H9 (cell line): ENCODE measurements at regions not wholly inside any gene's neighbourhood (a gene's known extent, or its start where the extent isn't known, plus 50 kb on each side); places are given as distances from the start of the nearest gene placed in this dataset.

ENCODE experiments used
- DNase-seq: peaks from one replicate; pipeline ENCODE4 v3.0.0-alpha.2; 2017
- H2AFZ ChIP-seq: one replicate; pipeline ENCODE4 v1.6.1; 2013; ENCODE audit warnings: mild to moderate bottlenecking, low read length, control low read depth, moderate library complexity
- H2AK5ac ChIP-seq: 2 replicates; pipeline ENCODE4 v1.6.1; 2013; ENCODE audit warnings: low read length, control low read depth, mixed read lengths; ENCODE audit not compliant: insufficient read length
- H2BK120ac ChIP-seq: one replicate; pipeline ENCODE4 v1.6.1; 2013; ENCODE audit warnings: low read depth, mild to moderate bottlenecking, low read length, control low read depth, inconsistent platforms; ENCODE audit not compliant: poor library complexity, severe bottlenecking
- H2BK12ac ChIP-seq: 2 replicates; pipeline ENCODE4 v1.6.1; 2013; ENCODE audit warnings: low read length, control low read depth, mixed read lengths, low read depth; ENCODE audit not compliant: insufficient read length
- H2BK15ac ChIP-seq: 2 replicates; pipeline ENCODE4 v1.6.1; 2013; ENCODE audit warnings: low read depth, low read length, control low read depth
- H2BK20ac ChIP-seq: one replicate; pipeline ENCODE4 v1.6.1; 2013; ENCODE audit warnings: low read depth, mild to moderate bottlenecking, low read length, control low read depth, inconsistent platforms; ENCODE audit not compliant: poor library complexity, severe bottlenecking
- H2BK5ac ChIP-seq: 2 replicates; pipeline ENCODE4 v1.6.1; 2013; ENCODE audit warnings: low read length, control low read depth, mixed read lengths; ENCODE audit not compliant: insufficient read length
- H3K14ac ChIP-seq: 2 replicates; pipeline ENCODE4 v1.6.1; 2013; ENCODE audit warnings: low read length, control low read depth; ENCODE audit not compliant: insufficient read depth
- H3K18ac ChIP-seq: 2 replicates; pipeline ENCODE4 v1.6.1; 2013; ENCODE audit warnings: low read depth, mild to moderate bottlenecking, mixed read lengths, low read length, control low read depth; ENCODE audit not compliant: insufficient read length
- H3K23ac ChIP-seq: 2 replicates; pipeline ENCODE4 v1.6.1; 2013; ENCODE audit warnings: low read length, control low read depth, mixed read lengths, low read depth; ENCODE audit not compliant: insufficient read length
- H3K23me2 ChIP-seq: 2 replicates; pipeline ENCODE4 v1.6.1; 2013; ENCODE audit warnings: low read depth, mild to moderate bottlenecking, mixed read lengths, low read length, control low read depth; ENCODE audit not compliant: insufficient read length, poor library complexity, severe bottlenecking
- H3K27ac ChIP-seq: 2 replicates; pipeline ENCODE4 v1.5.1; 2013; ENCODE audit warnings: low read length, control low read depth, mixed read lengths, low read depth; ENCODE audit not compliant: insufficient read length
- H3K27me3 ChIP-seq: 2 replicates; pipeline ENCODE4 v1.6.1; 2013; ENCODE audit warnings: low read length, control low read depth, inconsistent platforms; ENCODE audit not compliant: insufficient read depth
- H3K4ac ChIP-seq: 2 replicates; pipeline ENCODE4 v1.6.1; 2013; ENCODE audit warnings: low read depth, mild to moderate bottlenecking, control low read depth, inconsistent platforms, low read length, moderate library complexity
- H3K4me1 ChIP-seq: 2 replicates; pipeline ENCODE4 v1.6.1; 2013; ENCODE audit warnings: low read length, control low read depth, inconsistent platforms; ENCODE audit not compliant: insufficient read depth
- H3K4me2 ChIP-seq: 2 replicates; pipeline ENCODE4 v1.6.1; 2013; ENCODE audit warnings: low read length, control low read depth, mixed read lengths; ENCODE audit not compliant: insufficient read length, insufficient read depth
- H3K56ac ChIP-seq: 2 replicates; pipeline ENCODE4 v1.6.1; 2013; ENCODE audit warnings: low read depth, mild to moderate bottlenecking, mixed read lengths, low read length, control low read depth; ENCODE audit not compliant: insufficient read length
- H3K79me1 ChIP-seq: 2 replicates; pipeline ENCODE4 v1.6.1; 2013; ENCODE audit warnings: low read depth, mild to moderate bottlenecking, moderate library complexity, low read length, control low read depth, inconsistent platforms; ENCODE audit not compliant: insufficient read depth, poor library complexity, severe bottlenecking
- H3K79me2 ChIP-seq: 2 replicates; pipeline ENCODE4 v1.6.1; 2013; ENCODE audit warnings: low read length, control low read depth, inconsistent platforms; ENCODE audit not compliant: insufficient read depth
- H3K9ac ChIP-seq: 2 replicates; pipeline ENCODE4 v1.6.1; 2013; ENCODE audit warnings: low read length, control low read depth, mixed read lengths; ENCODE audit not compliant: insufficient read length; ENCODE audit errors: extremely low read depth
- H3K9me3 ChIP-seq: one replicate; pipeline ENCODE4 v1.6.1; 2013; ENCODE audit warnings: low read depth, low read length, inconsistent platforms; ENCODE audit not compliant: control insufficient read depth
- H3T11ph ChIP-seq: one replicate; pipeline ENCODE4 v1.6.1; 2013; ENCODE audit warnings: mild to moderate bottlenecking, low read length, control low read depth, inconsistent platforms
- H4K20me1 ChIP-seq: one replicate; pipeline ENCODE4 v1.6.1; 2013; ENCODE audit not compliant: control insufficient read depth, insufficient read length, insufficient read depth
- H4K5ac ChIP-seq: 2 replicates; pipeline ENCODE4 v1.6.1; 2013; ENCODE audit warnings: low read depth, mild to moderate bottlenecking, mixed read lengths, low read length, control low read depth; ENCODE audit not compliant: insufficient read length
- H4K8ac ChIP-seq: replicated peaks from 2 replicates; pipeline ENCODE4 v1.6.1; 2013; ENCODE audit warnings: low read length, control low read depth, mixed read lengths, low read depth; ENCODE audit not compliant: insufficient read length
- H4K91ac ChIP-seq: 2 replicates; pipeline ENCODE4 v1.6.1; 2013; ENCODE audit warnings: low read depth, mild to moderate bottlenecking, moderate library complexity, mixed read lengths, low read length, control low read depth; ENCODE audit not compliant: insufficient read length
- H3K27ac Mint-ChIP-seq, 3 experiments: 2 replicates in 2 of 3; 3 replicates in 1 of 3; pipeline ENCODE4 v1.8.0; 2020 to 2021; ENCODE audit warnings: mixed read lengths in 3 of 3, mild to moderate bottlenecking in 1 of 3, moderate library complexity in 1 of 3
- H3K27me3 Mint-ChIP-seq: 2 replicates; pipeline ENCODE4 v1.8.0; 2021; ENCODE audit warnings: low read depth, mild to moderate bottlenecking, moderate library complexity, mixed read lengths
- H3K36me3 Mint-ChIP-seq, 3 experiments: 2 replicates in 2 of 3; 3 replicates in 1 of 3; pipeline ENCODE4 v1.8.0; 2020 to 2021; ENCODE audit warnings: low read depth in 3 of 3, mixed read lengths in 3 of 3; ENCODE audit not compliant: insufficient read depth in 1 of 3
- H3K4me1 Mint-ChIP-seq, 2 experiments: 2 replicates each; pipeline ENCODE4 v1.8.0; 2020; ENCODE audit warnings: mixed read lengths in 2 of 2
- H3K4me3 Mint-ChIP-seq, 2 experiments: 2 replicates in 1 of 2; 3 replicates in 1 of 2; pipeline ENCODE4 v1.8.0; 2020 to 2021; ENCODE audit warnings: mild to moderate bottlenecking in 2 of 2, mixed read lengths in 2 of 2, moderate library complexity in 1 of 2
- H3K9me3 Mint-ChIP-seq, 2 experiments: 2 replicates in 1 of 2; 3 replicates in 1 of 2; pipeline ENCODE4 v1.8.0; 2020; ENCODE audit warnings: mild to moderate bottlenecking in 2 of 2, mixed read lengths in 2 of 2, moderate library complexity in 1 of 2
- WGBS: extraction: QIAGEN DNeasy Blood & Tissue Kit; methylation state at CpG from one replicate; pipeline ENCODE4 v1.1.7; 2013; ENCODE audit warnings: missing lambda C conversion rate, low lambda C conversion rate, mixed read lengths; ENCODE audit not compliant: insufficient read length; ENCODE audit errors: extremely low coverage; 5-methylcytosine and 5-hydroxymethylcytosine counted together
- TF ChIP-seq, protein P1 (sequence below): fragments of 200-600 bp; sonication (generic); conservative IDR thresholded peaks from 3 replicates; pipeline ENCODE4 v1.8.0; 2021; ENCODE audit warnings: antibody characterized with exemption, mild to moderate bottlenecking

DNA sequence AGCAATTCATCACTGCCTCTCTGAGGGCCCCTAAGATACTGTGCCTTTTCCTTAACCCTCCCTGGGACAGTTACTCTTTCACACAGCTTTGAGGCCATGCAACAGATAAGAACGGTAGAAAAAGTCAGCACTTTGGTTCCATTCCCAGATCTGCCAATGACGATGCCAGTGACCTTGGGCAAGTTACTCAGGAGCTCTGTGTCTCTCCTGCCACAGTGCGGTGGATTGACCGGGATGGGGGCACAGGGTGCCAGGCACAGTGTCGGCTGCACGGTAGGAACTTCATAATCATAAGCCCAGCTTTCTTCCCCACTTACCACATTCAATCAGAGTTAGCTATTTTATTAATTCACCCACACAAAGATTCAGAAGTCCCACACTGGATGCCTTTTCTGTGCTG lies 1041.8 kb downstream of the TBC1D22A start:
- H2BK120ac ChIP-seq = no peak overlapping the region
- Mint-ChIP-seq H3K4me1 (peaks cover 16 to 17% of the 10 kb centered on the region in 2 experiments), H3K4me3 (no peak overlapping the region), H3K27ac (peak overlapping the region in 1 of 3 experiments; percentile 40; a peak in 1 of 7 replicates), H3K9me3 (peaks cover 0 to 7% of the 10 kb centered on the region in 2 experiments; a peak in 2 of 5 replicates), H3K36me3 (no peaks in the 10 kb centered on the region; a peak in 1 of 7 replicates), H3K27me3 (peaks cover 6% of the 10 kb centered on the region)
- no peak overlapping the region for H2BK5ac ChIP-seq
- H4K5ac ChIP-seq = no peak overlapping the region
- H3K79me1 ChIP-seq = no peaks in the 10 kb centered on the region
- no peak overlapping the region for H3K27ac ChIP-seq
- no peak overlapping the region for H3K14ac ChIP-seq
- no peaks in the 10 kb centered on the region for H3K79me2 ChIP-seq
- no peak overlapping the region for H4K91ac ChIP-seq
- H3K9ac ChIP-seq = no peak overlapping the region
- H2AK5ac ChIP-seq = no peak overlapping the region
- peaks cover 7% of the 10 kb centered on the region; the same call in 1 of the 2 replicates for H3K4me1 ChIP-seq
- H3T11ph ChIP-seq = no peak overlapping the region
- H2BK20ac ChIP-seq = no peak overlapping the region
- no peaks in the 10 kb centered on the region for H3K23me2 ChIP-seq
- H2AFZ ChIP-seq = no peak overlapping the region
- no peaks in the 10 kb centered on the region for H3K27me3 ChIP-seq
- no peak overlapping the region for H3K4me2 ChIP-seq
- DNase-seq = no peak
- no CpG with 5 or more reads among the region's 6 CpGs for WGBS
- no peaks in the 10 kb centered on the region for H4K20me1 ChIP-seq
- H3K18ac ChIP-seq = no peak overlapping the region
- no peak overlapping the region for H3K4ac ChIP-seq
- H3K56ac ChIP-seq = no peak overlapping the region
- TF ChIP-seq, protein P1, sequence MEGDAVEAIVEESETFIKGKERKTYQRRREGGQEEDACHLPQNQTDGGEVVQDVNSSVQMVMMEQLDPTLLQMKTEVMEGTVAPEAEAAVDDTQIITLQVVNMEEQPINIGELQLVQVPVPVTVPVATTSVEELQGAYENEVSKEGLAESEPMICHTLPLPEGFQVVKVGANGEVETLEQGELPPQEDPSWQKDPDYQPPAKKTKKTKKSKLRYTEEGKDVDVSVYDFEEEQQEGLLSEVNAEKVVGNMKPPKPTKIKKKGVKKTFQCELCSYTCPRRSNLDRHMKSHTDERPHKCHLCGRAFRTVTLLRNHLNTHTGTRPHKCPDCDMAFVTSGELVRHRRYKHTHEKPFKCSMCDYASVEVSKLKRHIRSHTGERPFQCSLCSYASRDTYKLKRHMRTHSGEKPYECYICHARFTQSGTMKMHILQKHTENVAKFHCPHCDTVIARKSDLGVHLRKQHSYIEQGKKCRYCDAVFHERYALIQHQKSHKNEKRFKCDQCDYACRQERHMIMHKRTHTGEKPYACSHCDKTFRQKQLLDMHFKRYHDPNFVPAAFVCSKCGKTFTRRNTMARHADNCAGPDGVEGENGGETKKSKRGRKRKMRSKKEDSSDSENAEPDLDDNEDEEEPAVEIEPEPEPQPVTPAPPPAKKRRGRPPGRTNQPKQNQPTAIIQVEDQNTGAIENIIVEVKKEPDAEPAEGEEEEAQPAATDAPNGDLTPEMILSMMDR = no peak
- H3K9me3 ChIP-seq = no peaks in the 10 kb centered on the region
- H4K8ac ChIP-seq = no peak overlapping the region
- no peak overlapping the region for H2BK15ac ChIP-seq
- no peak overlapping the region for H2BK12ac ChIP-seq
- no peak overlapping the region for H3K23ac ChIP-seq
